ENCODE measurements at regions not wholly inside any gene's neighbourhood (a gene's known extent, or its start where the extent isn't known, plus 50 kb on each side); places are given as distances from the start of the nearest gene placed in this dataset.

DNA sequence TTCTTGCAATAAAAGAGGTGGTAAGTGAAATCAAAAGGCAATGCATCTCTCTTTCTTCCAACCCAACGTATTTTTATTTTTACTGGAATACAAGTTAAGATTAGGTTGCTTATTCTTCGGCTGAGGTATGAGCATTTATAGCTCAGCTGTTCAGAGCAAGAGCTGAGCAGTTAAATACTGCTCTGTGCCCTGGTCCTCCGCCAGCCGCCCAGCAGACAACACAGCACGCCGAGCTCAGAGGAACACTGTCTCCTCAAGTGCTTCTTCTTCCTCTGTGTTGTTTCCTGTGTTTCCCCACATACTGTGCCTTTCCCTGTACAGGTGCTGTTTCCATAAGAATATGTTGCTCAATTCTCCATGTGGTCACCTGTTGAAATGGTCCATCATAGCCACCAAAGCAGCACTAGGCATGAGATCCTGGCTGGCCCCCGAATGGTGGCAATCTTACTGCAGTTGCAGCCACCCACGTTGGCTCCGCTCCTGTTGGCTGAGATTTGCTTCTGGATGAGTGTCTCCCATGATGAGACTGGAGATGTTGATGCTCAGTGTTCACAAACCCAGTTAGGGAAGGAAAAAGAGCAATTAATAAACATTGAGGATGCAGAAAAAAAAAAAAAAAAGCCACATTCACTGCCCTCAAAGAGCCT lies 515.3 kb downstream of the GRIN2A start:
- H3K4me2 ChIP-seq (ENCODE audit: insufficient read depth, low read length), result no peak overlapping the region
- H2AFZ ChIP-seq (ENCODE audit: low read depth, low read length), result no peak overlapping the region
- no TSS peak for BruUV-seq (replicated peaks)
- no peak for TF ChIP-seq EZH2 (IDR thresholded peaks at IDR 0.05; ENCODE audit: borderline replicate concordance, low read depth, low read length, severe bottlenecking)
- TF ChIP-seq, protein P1, sequence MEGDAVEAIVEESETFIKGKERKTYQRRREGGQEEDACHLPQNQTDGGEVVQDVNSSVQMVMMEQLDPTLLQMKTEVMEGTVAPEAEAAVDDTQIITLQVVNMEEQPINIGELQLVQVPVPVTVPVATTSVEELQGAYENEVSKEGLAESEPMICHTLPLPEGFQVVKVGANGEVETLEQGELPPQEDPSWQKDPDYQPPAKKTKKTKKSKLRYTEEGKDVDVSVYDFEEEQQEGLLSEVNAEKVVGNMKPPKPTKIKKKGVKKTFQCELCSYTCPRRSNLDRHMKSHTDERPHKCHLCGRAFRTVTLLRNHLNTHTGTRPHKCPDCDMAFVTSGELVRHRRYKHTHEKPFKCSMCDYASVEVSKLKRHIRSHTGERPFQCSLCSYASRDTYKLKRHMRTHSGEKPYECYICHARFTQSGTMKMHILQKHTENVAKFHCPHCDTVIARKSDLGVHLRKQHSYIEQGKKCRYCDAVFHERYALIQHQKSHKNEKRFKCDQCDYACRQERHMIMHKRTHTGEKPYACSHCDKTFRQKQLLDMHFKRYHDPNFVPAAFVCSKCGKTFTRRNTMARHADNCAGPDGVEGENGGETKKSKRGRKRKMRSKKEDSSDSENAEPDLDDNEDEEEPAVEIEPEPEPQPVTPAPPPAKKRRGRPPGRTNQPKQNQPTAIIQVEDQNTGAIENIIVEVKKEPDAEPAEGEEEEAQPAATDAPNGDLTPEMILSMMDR (IDR thresholded peaks at IDR 0.05; ENCODE audit: extremely low read depth in 1 of 2, insufficient read depth in 1 of 2, low read depth in 1 of 2, low read length in 2 of 2), result no peak
- no peak for TF ChIP-seq GATA2 (IDR thresholded peaks at IDR 0.05; ENCODE audit: insufficient read depth, insufficient read length, low read depth, low read length)
- H3K79me2 ChIP-seq (ENCODE audit: control insufficient read depth, insufficient read depth, low read length), result no peaks in the 10 kb centered on the region
- H3K9ac ChIP-seq (replicated peaks; ENCODE audit: extremely low read depth, insufficient read depth, low read length), result no peak overlapping the region
- POLR2A ChIA-PET, result no interaction called here
- no peak overlapping the region for H3K27ac ChIP-seq (ENCODE audit: insufficient read depth, low read depth, low read length)
- CTCF ChIA-PET, result no interaction called here
- DNase-seq (ENCODE audit: low read depth, low spot score) (no peak), FAIRE-seq (no peak)
- H3K9me3 ChIP-seq (replicated peaks; ENCODE audit: control insufficient read depth, insufficient read depth, low read length), result no peaks in the 10 kb centered on the region
- intact Hi-C loops (cut with micrococcal nuclease) (no loop called here), dilution Hi-C loops (cut with MboI; ENCODE audit: extremely low pct_ligation_motif_present, low sequenced_read_pairs) (no loop called here)
- no peaks in the 10 kb centered on the region for H3K36me3 ChIP-seq (ENCODE audit: control insufficient read depth in 2 of 2, extremely low read depth in 1 of 2, insufficient read depth in 2 of 2, low read length in 2 of 2)
- no peaks in the 10 kb centered on the region for H3K4me1 ChIP-seq (ENCODE audit: control insufficient read depth, extremely low read depth, insufficient read depth, low read length)
- H3K4me3 ChIP-seq (replicated peaks in 1 of 3; ENCODE audit: insufficient read depth in 1 of 3, low read depth in 1 of 3, low read length in 3 of 3), result no peak overlapping the region
- no peaks in the 10 kb centered on the region for H3K9me1 ChIP-seq (replicated peaks; ENCODE audit: control insufficient read depth, extremely low read depth, insufficient read depth, low read length)
- no peaks in the 10 kb centered on the region for H4K20me1 ChIP-seq (replicated peaks; ENCODE audit: control insufficient read depth, extremely low read depth, insufficient read depth, low read length)
- no peaks in the 10 kb centered on the region for H3K27me3 ChIP-seq (ENCODE audit: control insufficient read depth in 2 of 2, insufficient read depth in 2 of 2, low read length in 2 of 2)

- ChIA-PET CTCF (no interaction called here), POLR2A (no interaction called here)
- H3K9me1 ChIP-seq (replicated peaks; ENCODE audit: control insufficient read depth, extremely low read depth, insufficient read depth, low read length), result no peaks in the 10 kb centered on the region
- no peaks in the 10 kb centered on the region for H3K36me3 ChIP-seq (ENCODE audit: control insufficient read depth in 2 of 2, extremely low read depth in 1 of 2, insufficient read depth in 2 of 2, low read length in 2 of 2)
- H3K4me3 ChIP-seq (replicated peaks in 1 of 3; ENCODE audit: insufficient read depth in 1 of 3, low read depth in 1 of 3, low read length in 3 of 3), result no peak overlapping the region
- H3K79me2 ChIP-seq (ENCODE audit: control insufficient read depth, insufficient read depth, low read length), result no peaks in the 10 kb centered on the region
- no peak for TF ChIP-seq POLR2AphosphoS5 (IDR thresholded peaks at IDR 0.05; ENCODE audit: insufficient read depth, low read depth, low read length)
- TF ChIP-seq MAX (IDR thresholded peaks at IDR 0.05; ENCODE audit: insufficient read depth, insufficient read length), result no peak
- TF ChIP-seq MYC (IDR thresholded peaks at IDR 0.05; ENCODE audit: low read depth, low read length), result no peak
- TF ChIP-seq JUN (IDR thresholded peaks at IDR 0.05; ENCODE audit: borderline replicate concordance, insufficient read depth, insufficient read length, low read depth), result no peak
- TF ChIP-seq FOS (IDR thresholded peaks at IDR 0.05; ENCODE audit: borderline replicate concordance, insufficient read depth, low read length), result no peak
- TF ChIP-seq POLR2A (IDR thresholded peaks at IDR 0.05; ENCODE audit: low read depth, low read length), result no peak
- TF ChIP-seq, protein P1 (IDR thresholded peaks at IDR 0.05; ENCODE audit: extremely low read depth in 1 of 2, insufficient read depth in 1 of 2, low read depth in 1 of 2, low read length in 2 of 2), result no peak
- no peak for TF ChIP-seq GATA2 (IDR thresholded peaks at IDR 0.05; ENCODE audit: insufficient read depth, insufficient read length, low read depth, low read length)
- TF ChIP-seq EZH2 (IDR thresholded peaks at IDR 0.05; ENCODE audit: borderline replicate concordance, low read depth, low read length, severe bottlenecking), result no peak
- H3K4me2 ChIP-seq (ENCODE audit: insufficient read depth, low read length), result no peak overlapping the region
- no TSS peak for BruUV-seq (replicated peaks)
- H2AFZ ChIP-seq (ENCODE audit: low read depth, low read length), result no peak overlapping the region
- no peaks in the 10 kb centered on the region for H4K20me1 ChIP-seq (replicated peaks; ENCODE audit: control insufficient read depth, extremely low read depth, insufficient read depth, low read length)
- dilution Hi-C loops (cut with MboI; ENCODE audit: extremely low pct_ligation_motif_present, low sequenced_read_pairs) (no loop called here), intact Hi-C loops (cut with micrococcal nuclease) (no loop called here)
- H3K9me3 ChIP-seq (replicated peaks; ENCODE audit: control insufficient read depth, insufficient read depth, low read length), result no peaks in the 10 kb centered on the region
- H3K4me1 ChIP-seq (ENCODE audit: control insufficient read depth, extremely low read depth, insufficient read depth, low read length), result no peaks in the 10 kb centered on the region
- H3K27ac ChIP-seq (ENCODE audit: insufficient read depth, low read depth, low read length), result no peak overlapping the region
- H3K9ac ChIP-seq (replicated peaks; ENCODE audit: extremely low read depth, insufficient read depth, low read length), result no peak overlapping the region
- FAIRE-seq, result no peak
- no peak for DNase-seq (ENCODE audit: low read depth, low spot score)
- no peaks in the 10 kb centered on the region for H3K27me3 ChIP-seq (ENCODE audit: control insufficient read depth in 2 of 2, insufficient read depth in 2 of 2, low read length in 2 of 2)
These were observed 512.2 kb downstream of the GRIN2A start for GRCh38 chr16:9670033-9670432.
